ENCODE measurements at regions not wholly inside any gene's neighbourhood (a gene's known extent, or its start where the extent isn't known, plus 50 kb on each side); places are given as distances from the start of the nearest gene placed in this dataset.

- no peak for TF ChIP-seq EP300 (IDR thresholded peaks at IDR 0.05)
- no peak for TF ChIP-seq CTCF (IDR thresholded peaks at IDR 0.05)
- TF ChIP-seq POLR2A (IDR thresholded peaks at IDR 0.05): no peak
Measured at GRCh38 chrX:113048896-113049295, 208.3 kb upstream of the AMOT start.

All from tibial nerve (tissue), 4 donors.